ENCODE measurements at regions not wholly inside any gene's neighbourhood (a gene's known extent, or its start where the extent isn't known, plus 50 kb on each side); places are given as distances from the start of the nearest gene placed in this dataset.

DNA sequence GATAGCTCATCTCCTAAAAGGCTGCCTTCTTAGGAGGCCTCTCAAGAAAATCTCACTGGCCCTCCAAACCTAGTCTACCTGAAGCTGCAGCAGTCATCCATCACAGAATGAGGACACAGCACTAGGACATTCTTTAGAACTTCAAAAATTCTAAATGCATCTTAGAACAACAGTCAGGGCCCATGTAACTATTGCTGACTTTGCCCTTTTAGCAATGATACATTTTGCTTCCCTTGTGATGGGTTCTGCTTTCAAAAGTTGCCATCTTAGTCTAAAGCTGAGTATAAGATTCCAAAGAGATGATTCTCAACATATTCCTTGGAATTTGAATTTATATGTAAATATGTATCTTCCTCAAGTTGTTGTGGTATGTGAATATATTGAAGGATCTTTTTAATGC, 793.0 kb downstream of the RAB28 start:
- TF ChIP-seq EZH2 (IDR thresholded peaks at IDR 0.05; ENCODE audit: borderline replicate concordance, insufficient read depth, low read depth, low read length, poor library complexity, severe bottlenecking), result no peak
- TF ChIP-seq, protein P1, sequence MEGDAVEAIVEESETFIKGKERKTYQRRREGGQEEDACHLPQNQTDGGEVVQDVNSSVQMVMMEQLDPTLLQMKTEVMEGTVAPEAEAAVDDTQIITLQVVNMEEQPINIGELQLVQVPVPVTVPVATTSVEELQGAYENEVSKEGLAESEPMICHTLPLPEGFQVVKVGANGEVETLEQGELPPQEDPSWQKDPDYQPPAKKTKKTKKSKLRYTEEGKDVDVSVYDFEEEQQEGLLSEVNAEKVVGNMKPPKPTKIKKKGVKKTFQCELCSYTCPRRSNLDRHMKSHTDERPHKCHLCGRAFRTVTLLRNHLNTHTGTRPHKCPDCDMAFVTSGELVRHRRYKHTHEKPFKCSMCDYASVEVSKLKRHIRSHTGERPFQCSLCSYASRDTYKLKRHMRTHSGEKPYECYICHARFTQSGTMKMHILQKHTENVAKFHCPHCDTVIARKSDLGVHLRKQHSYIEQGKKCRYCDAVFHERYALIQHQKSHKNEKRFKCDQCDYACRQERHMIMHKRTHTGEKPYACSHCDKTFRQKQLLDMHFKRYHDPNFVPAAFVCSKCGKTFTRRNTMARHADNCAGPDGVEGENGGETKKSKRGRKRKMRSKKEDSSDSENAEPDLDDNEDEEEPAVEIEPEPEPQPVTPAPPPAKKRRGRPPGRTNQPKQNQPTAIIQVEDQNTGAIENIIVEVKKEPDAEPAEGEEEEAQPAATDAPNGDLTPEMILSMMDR (IDR thresholded peaks at IDR 0.05), result no peak
- H3K36me3 ChIP-seq (replicated peaks in 1 of 2; ENCODE audit: control extremely low read depth in 1 of 2, control insufficient read depth in 1 of 2, extremely low read depth in 1 of 2, insufficient read depth in 2 of 2, low read length in 1 of 2), result no peaks in the 10 kb centered on the region
- Mint-ChIP-seq H3K4me3 (no peak overlapping the region), H3K27me3 (no peaks in the 10 kb centered on the region), H3K9me3 (ENCODE audit: insufficient read depth) (no peaks in the 10 kb centered on the region), H3K27ac (no peak overlapping the region), H3K4me1 (no peaks in the 10 kb centered on the region)
- POLR2A ChIA-PET, result no interaction called here
- H3K9ac ChIP-seq (ENCODE audit: low read length), result no peak overlapping the region
- H3K4me1 ChIP-seq (ENCODE audit: control insufficient read depth in 2 of 2, insufficient read depth in 2 of 2, low read length in 2 of 2), result no peaks in the 10 kb centered on the region
- H3K9me3 ChIP-seq (ENCODE audit: control extremely low read depth in 1 of 3, control insufficient read depth in 2 of 3, insufficient read depth in 1 of 3, low read length in 2 of 3), result no peaks in the 10 kb centered on the region
- ATAC-seq (ENCODE audit: low read depth) (no peak), DNase-seq (no peak)
- no peak overlapping the region for H3K4me3 ChIP-seq (ENCODE audit: control extremely low read depth in 1 of 5, extremely low read depth in 1 of 5, insufficient read depth in 1 of 5, low read depth in 2 of 5, low read length in 4 of 5)
- H3K79me2 ChIP-seq (ENCODE audit: control insufficient read depth, insufficient read depth, low read length), result no peaks in the 10 kb centered on the region
- intact Hi-C loops (cut with micrococcal nuclease), result no loop called here
- CTCF ChIA-PET, result no interaction called here
- no peak overlapping the region for H3K27ac ChIP-seq (ENCODE audit: low read length in 2 of 2)
- no peak overlapping the region for H2AFZ ChIP-seq (ENCODE audit: insufficient read depth, low read depth, low read length, poor library complexity, severe bottlenecking)
- H3K4me2 ChIP-seq (replicated peaks; ENCODE audit: low read depth, low read length, poor library complexity, severe bottlenecking), result no peak overlapping the region
- no peaks in the 10 kb centered on the region for H3K27me3 ChIP-seq (replicated peaks in 1 of 4; ENCODE audit: control extremely low read depth in 1 of 4, control insufficient read depth in 3 of 4, insufficient read depth in 4 of 4, low read length in 3 of 4)
- H4K20me1 ChIP-seq (ENCODE audit: control insufficient read depth, insufficient read depth, low read length, poor library complexity, severe bottlenecking), result no peaks in the 10 kb centered on the region

DNA sequence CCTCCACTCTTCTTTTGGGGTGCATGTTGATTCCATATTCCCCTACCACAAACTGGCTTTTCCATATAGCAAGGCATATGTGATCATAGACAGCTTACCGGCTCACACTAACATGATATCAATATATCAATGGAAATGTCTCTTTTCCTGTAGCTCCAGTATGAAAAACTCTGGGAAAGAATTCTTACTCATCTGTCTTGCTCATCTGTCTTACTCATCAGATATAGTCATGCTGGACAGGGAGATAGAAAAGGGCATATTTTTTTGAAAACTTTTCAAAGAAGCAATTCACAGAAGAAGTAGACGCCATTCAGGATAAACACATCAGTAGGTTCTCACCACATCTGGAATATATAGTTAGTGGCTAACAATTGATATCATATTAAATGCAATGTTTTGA, 794.7 kb downstream of the RAB28 start:
- ChIA-PET CTCF (no interaction called here), POLR2A (no interaction called here)
- H3K79me2 ChIP-seq (ENCODE audit: control insufficient read depth, insufficient read depth, low read length), result no peaks in the 10 kb centered on the region
- H3K4me3 Mint-ChIP-seq, result no peak overlapping the region
- no peaks in the 10 kb centered on the region for H3K4me1 ChIP-seq (ENCODE audit: control insufficient read depth in 2 of 2, insufficient read depth in 2 of 2, low read length in 2 of 2)
- H3K27ac ChIP-seq (ENCODE audit: low read length in 2 of 2), result no peak overlapping the region
- DNase-seq (no peak), ATAC-seq (ENCODE audit: low read depth) (no peak)
- no peak overlapping the region for H2AFZ ChIP-seq (ENCODE audit: insufficient read depth, low read depth, low read length, poor library complexity, severe bottlenecking)
- H3K4me2 ChIP-seq (replicated peaks; ENCODE audit: low read depth, low read length, poor library complexity, severe bottlenecking), result no peak overlapping the region
- WGBS (ENCODE audit: insufficient coverage), result no CpG with 5 or more reads among the region's 2 CpGs
- H3K4me3 ChIP-seq (ENCODE audit: control extremely low read depth in 1 of 5, extremely low read depth in 1 of 5, insufficient read depth in 1 of 5, low read depth in 2 of 5, low read length in 4 of 5), result no peak overlapping the region
- no peaks in the 10 kb centered on the region for H3K9me3 ChIP-seq (ENCODE audit: control extremely low read depth in 1 of 3, control insufficient read depth in 2 of 3, insufficient read depth in 1 of 3, low read length in 2 of 3)
- no peak overlapping the region for H3K27ac Mint-ChIP-seq
- TF ChIP-seq, protein P1 (IDR thresholded peaks at IDR 0.05), result no peak
- TF ChIP-seq EZH2 (IDR thresholded peaks at IDR 0.05; ENCODE audit: borderline replicate concordance, insufficient read depth, low read depth, low read length, poor library complexity, severe bottlenecking), result no peak
- H3K27me3 Mint-ChIP-seq, result no peaks in the 10 kb centered on the region
- H3K9me3 Mint-ChIP-seq (ENCODE audit: insufficient read depth), result no peaks in the 10 kb centered on the region
- intact Hi-C loops (cut with micrococcal nuclease), result no loop called here
- H3K9ac ChIP-seq (ENCODE audit: low read length), result no peak overlapping the region
- no peaks in the 10 kb centered on the region for H3K4me1 Mint-ChIP-seq
- H3K27me3 ChIP-seq (replicated peaks in 1 of 4; ENCODE audit: control extremely low read depth in 1 of 4, control insufficient read depth in 3 of 4, insufficient read depth in 4 of 4, low read length in 3 of 4), result no peaks in the 10 kb centered on the region
- H4K20me1 ChIP-seq (ENCODE audit: control insufficient read depth, insufficient read depth, low read length, poor library complexity, severe bottlenecking), result no peaks in the 10 kb centered on the region
- no peaks in the 10 kb centered on the region for H3K36me3 ChIP-seq (replicated peaks in 1 of 2; ENCODE audit: control extremely low read depth in 1 of 2, control insufficient read depth in 1 of 2, extremely low read depth in 1 of 2, insufficient read depth in 2 of 2, low read length in 1 of 2)

Data from B cell (primary cell).